Stimulated activated CD8-positive, alpha-beta memory T cell treated with anti-CD3 and anti-CD28 coated beads, Interleukin-7, amount 100 ng/mL, for 1 hour (primary cell): ENCODE measurements at regions not wholly inside any gene's neighbourhood (a gene's known extent, or its start where the extent isn't known, plus 50 kb on each side); places are given as distances from the start of the nearest gene placed in this dataset.
"Not testable (repeated sequence)": the region's sequence is repeated elsewhere in the genome, so short reads cannot be mapped to it uniquely, and the experiment has no call there.

Source experiments
- DNase-seq, 2 donors: peaks; one replicate each; pipeline ENCODE4 v3.0.0-alpha.2; 2020; ENCODE audit warnings: low read depth in 2 of 2

DNA sequence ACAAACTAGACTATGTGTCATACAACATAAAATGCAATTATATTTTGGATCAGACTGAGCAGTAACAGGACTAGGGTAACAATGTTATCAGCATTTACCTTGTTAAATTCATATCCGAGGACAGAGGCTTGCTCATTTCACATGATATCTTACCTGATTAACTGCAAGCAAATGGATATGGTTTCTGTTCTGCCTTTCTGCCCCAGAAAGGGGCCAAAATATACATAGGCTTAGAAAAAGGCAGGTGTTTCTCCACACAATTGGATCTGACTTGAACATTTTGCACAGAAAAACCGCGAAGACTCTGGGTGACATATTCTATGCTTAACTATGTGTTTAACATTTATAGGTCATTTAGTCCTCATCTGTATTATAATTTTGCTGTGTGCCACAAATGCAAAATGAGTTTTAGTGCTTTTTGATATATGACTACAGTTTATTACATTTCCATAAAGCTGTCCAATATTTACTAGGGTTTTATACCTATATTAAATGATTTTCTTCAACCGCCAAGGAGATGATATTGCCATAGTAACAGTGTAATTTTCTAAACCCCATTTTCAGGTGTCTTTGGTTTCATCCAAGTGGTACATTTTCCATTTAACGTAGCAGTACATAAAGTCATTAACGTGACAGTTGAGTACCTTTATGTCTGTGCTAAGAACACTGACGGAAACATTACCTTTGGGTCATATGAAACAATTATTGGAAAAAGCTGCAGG is 249.3 kb upstream of the KRR1 start:
- DNase-seq, result no peak

GRCh38 chr12:75759842-75760572 is 248.6 kb upstream of the KRR1 start:
- DNase-seq, result no peak

DNA sequence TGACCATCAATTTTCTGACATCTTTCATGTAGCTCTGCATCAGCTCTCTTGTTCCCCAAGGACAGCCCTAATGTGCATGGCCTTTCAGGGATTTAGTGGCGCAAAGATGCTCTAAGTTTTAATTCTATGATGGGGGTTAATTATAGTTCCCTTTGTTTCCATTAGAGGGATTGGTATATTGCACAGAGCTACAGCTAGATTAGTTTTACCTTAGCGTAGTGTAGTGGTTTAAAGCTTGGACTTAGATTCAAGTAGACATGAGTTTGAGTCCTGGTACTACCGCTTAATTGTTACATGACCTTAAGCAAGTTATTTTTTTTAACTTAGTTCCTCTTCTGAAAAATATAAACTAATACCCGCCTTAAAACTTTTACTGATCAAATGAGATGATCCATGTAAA is 247.8 kb upstream of the KRR1 start:
- no peak for DNase-seq

DNA sequence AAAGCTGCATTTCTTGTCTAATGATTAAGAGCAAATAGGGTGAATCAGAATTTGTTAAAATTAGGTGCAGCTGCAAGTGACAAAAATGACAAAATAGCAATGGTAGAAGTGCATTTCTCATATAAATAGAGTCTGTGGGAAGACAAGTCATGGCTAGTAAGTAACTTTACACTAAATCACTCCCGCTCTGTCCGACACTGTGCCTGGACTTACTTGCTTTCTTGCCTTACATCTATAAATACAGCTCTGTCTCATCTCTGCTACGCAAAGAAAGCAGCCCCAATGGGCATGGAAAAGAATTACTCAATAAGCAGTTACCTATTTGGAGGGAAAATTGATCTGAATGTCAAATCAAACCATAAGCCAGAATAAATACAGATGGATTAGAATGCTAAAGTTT is 245.4 kb upstream of the KRR1 start:
- no peak for DNase-seq

DNA sequence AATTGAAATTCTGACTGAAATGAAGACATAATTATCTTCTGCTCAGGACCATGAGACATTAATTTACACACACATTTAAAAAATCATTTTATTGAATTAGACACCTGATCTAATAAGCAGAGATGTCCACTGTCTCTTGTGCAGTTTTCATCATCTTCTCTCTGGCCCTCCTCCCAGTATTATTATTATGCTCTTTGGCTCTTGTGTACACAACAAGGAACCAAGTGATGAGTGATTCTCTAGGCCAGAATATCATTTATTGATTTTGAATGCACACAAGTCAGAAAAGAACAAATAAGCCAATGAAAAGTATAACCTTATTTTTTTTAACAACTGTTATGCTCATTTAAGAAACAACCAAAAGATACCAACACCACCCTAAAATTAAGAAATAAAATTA is 244.7 kb upstream of the KRR1 start:
- DNase-seq, result no peak

DNA sequence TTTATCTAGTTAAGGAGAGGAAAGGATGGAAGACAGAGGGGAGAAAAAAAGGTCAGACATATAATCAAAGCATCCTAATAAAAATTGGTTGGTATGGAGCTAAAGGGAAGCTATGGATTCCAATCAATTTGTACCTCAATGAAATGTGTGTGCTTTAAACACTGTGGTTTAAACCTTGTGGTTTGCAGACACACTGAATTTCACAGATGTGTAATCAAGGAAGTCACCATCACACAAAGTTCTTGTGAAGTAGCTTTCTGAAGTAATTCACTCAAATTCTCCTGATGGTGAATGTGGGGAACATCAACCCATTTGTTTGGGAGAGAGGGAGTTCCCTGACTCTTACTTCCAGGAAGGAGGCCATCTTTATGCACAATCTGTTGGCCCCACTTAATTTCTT is 243.3 kb upstream of the KRR1 start:
- DNase-seq, result no peak

DNA sequence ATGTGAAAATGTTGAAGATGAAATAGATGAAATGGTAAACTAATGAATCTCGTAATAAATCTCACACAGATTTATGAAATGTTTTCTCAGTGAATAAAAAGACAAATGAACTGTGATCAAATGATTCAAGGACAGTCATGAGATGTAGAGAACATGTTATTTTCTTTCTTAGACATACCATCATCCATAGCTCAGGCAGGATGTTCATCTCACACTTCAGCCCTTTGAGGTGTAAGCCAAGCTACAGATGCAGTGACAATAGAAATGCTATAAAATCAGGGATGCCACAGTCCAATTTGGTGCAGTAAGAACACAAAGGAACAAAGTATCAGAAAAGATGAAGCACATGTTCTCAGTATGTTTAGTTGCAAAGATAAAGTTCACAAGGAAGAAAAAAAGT is 242.7 kb upstream of the KRR1 start:
- no peak for DNase-seq

DNA sequence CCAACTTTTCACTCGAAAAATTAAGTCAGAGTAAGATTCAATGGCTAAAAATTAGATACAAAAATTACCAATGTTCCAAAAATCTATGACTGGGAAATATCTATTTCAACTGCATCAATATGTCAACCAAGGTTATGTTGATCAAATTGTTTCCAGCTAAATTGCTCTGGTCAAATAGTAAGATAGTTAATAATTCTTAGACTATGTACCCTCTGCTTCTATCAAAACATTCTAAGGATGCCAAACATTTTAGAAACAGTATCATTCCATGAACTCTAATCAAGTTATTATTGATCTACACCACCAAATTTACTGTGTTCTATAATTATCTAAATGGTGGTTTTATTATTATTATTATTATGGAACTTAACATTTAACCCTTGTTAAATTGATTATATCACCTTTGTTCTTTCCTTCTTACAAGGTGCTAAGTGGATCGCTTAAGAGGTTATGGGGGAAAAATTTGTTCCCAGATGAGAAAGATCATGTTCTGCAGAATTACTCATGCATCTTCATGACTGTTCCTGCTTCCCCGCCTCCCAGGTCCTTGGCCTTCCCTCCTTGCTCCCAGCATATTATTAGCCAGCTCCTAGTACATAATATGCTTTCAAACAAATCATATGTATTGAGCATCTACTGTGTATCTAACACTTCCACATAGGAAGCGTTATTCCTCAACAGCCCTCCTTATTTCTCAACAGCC is 240.5 kb upstream of the KRR1 start:
- no peak for DNase-seq

- no peak for DNase-seq
Measured at GRCh38 chr12:75750716-75751306, 239.4 kb upstream of the KRR1 start.

GRCh38 chr12:75748990-75749389 is 237.6 kb upstream of the KRR1 start:
- not testable (repeated sequence) for DNase-seq

GRCh38 chr12:75748136-75748535 is 236.7 kb upstream of the KRR1 start:
- no peak for DNase-seq

- DNase-seq, result no peak
Measured at GRCh38 chr12:75747572-75748021, 236.2 kb upstream of the KRR1 start.

DNA sequence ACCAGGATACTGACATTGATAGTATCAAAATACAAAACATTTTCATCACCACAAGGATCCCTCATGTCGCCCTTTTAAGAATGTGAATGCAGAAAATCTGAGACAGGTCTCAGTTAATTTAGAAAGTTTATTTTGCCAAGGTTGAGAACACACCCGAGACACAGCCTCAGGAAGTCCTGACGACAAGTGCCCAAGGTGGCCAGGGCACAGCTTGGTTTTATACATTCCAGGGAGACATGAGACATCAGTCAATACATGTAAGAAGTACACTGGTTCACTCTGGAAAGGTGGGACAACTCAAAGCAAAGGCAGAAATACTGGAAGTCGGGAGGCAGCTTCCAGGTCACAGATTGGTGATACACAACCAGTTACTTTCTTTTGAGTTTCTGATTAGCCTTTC is 235.2 kb upstream of the KRR1 start:
- DNase-seq, result no peak

- no peak for DNase-seq
Measured at GRCh38 chr12:75744607-75745256, 233.3 kb upstream of the KRR1 start.

DNA sequence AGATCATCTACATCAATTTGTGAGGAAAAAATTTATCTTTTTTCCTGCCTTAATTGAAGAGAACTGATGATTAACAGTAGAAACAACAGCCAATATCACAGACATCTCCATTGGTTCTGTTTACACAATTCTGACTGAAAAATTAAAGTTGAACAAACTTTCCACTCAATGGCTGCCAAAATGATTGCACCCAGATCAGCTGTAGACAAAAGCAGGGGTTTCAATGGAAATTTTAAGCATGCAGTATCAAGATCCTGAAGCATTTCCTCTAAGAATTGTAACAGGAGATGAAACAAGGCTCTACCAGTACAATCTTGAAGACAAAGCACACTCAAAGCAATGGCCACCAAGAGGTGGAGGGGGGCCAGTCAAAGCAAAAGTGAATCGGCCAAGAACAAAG is 231.6 kb upstream of the KRR1 start:
- DNase-seq, result no peak

GRCh38 chr12:75742048-75742447 is 230.6 kb upstream of the KRR1 start:
- no peak for DNase-seq

DNA sequence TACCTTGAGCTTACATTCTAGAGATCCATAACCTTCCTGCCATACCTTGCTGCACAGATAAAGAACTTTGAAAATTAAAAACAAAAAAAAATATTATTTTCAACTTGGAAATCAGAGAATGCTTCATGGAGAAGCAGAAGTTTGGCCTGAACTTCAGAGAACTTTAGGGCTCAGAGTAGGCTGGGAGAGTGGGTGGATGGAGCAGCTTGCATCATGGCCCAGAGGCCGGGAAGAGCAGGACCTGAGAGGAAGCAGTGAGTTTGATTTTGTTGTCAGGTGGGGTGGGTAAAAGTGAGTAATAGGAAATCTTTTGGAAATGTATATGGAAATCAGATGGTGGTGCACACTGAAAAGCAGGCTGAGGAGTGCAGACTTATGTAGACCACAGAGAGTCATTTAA is 228.5 kb upstream of the KRR1 start:
- no peak for DNase-seq

DNA sequence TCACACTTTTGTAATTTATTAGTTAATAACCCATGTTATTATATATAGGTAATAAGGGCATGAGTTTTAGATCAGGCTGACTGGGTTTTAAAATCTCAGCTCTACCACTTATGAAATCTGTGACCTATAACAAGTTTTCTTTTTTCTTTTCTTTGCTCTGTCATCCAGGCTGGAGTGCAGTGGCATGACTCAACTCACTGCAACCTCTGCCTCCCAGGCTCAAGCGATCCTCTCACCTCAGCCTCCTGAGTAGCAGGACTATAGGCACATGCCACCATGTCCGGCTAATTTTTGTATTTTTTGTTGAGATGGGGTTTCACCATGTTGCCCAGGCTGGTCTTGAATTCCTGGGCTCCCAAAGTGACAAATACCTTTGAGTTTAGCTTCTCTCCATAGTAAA is 227.7 kb upstream of the KRR1 start:
- DNase-seq, result not testable (repeated sequence)

GRCh38 chr12:75738486-75738885 is 227.1 kb upstream of the KRR1 start:
- DNase-seq, result no peak

DNA sequence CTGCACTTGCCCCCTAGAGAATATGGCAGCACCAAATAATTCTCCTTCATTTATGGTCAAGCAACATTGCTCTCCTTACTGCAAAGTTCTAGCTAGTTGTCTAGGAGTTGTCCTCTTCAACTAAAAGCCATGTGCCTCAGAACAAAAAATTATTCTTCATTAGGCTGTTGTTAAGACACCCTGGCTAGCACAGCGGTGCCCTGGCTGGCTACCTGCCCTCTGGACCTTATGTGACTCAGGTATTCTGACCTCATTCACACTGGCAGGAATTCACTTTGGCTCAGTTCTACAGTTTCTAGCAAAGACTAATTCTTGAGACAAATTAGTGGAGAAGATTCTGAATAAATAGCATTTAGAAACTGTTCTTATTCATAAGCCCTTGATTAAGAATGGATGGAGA is 224.4 kb upstream of the KRR1 start:
- no peak for DNase-seq

GRCh38 chr12:75728826-75729225 is 217.4 kb upstream of the KRR1 start:
- DNase-seq, result no peak

- DNase-seq, result no peak
Measured at GRCh38 chr12:75727577-75727976, 216.2 kb upstream of the KRR1 start.
